VCaP (cell line): ENCODE measurements at regions not wholly inside any gene's neighbourhood (a gene's known extent, or its start where the extent isn't known, plus 50 kb on each side); places are given as distances from the start of the nearest gene placed in this dataset.

Experiments used
- H3K27ac ChIP-seq: fragments of 450-650 bp; 2 replicates; pipeline ENCODE4 v1.5.1; 2017
- TF ChIP-seq, protein P1 (sequence below): fragments of 450-650 bp; conservative IDR thresholded peaks from 2 replicates; pipeline ENCODE4 v1.5.1; 2017; ENCODE audit warnings: mild to moderate bottlenecking, moderate library complexity

DNA sequence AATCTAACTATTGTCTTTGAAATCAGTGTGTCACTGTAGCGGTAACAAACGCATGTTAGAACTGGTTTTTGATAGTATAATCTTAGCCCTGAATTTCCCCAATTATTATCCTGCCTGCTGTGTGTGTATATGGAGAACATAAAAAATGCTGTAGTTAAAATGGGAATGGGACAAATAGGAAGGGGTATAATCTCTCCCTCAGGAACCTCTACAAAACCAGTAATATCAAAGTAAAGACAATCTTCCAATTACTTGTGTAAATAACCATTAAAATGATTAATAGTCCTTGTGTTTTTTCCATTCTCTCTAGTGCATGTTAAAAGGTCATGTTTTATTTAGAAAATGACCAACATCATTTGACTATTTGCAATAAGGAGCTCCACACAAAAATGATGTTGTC is 200.1 kb upstream of the TMTC1 start:
- TF ChIP-seq, protein P1, sequence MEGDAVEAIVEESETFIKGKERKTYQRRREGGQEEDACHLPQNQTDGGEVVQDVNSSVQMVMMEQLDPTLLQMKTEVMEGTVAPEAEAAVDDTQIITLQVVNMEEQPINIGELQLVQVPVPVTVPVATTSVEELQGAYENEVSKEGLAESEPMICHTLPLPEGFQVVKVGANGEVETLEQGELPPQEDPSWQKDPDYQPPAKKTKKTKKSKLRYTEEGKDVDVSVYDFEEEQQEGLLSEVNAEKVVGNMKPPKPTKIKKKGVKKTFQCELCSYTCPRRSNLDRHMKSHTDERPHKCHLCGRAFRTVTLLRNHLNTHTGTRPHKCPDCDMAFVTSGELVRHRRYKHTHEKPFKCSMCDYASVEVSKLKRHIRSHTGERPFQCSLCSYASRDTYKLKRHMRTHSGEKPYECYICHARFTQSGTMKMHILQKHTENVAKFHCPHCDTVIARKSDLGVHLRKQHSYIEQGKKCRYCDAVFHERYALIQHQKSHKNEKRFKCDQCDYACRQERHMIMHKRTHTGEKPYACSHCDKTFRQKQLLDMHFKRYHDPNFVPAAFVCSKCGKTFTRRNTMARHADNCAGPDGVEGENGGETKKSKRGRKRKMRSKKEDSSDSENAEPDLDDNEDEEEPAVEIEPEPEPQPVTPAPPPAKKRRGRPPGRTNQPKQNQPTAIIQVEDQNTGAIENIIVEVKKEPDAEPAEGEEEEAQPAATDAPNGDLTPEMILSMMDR, result no peak
- H3K27ac ChIP-seq, result no peak overlapping the region

DNA sequence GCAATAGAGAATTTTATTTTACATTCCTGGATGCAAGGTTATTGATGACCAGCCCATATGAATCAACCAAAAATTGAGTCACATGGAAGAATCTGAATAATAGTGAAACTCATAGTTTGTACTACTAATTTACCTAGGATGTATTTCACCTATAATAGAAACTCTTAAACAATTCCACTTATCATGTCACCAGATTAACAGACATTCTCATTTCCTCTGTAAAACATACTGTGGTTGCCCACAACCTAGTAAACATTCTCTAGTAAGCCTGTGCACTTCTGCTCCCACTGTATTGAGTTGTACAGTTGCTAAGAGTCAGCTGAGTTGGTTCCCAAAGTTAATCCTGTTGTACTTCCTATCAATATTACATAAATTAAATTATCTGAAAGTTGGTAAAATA is 196.6 kb upstream of the TMTC1 start:
- TF ChIP-seq, protein P1, result no peak
- no peak overlapping the region for H3K27ac ChIP-seq

DNA sequence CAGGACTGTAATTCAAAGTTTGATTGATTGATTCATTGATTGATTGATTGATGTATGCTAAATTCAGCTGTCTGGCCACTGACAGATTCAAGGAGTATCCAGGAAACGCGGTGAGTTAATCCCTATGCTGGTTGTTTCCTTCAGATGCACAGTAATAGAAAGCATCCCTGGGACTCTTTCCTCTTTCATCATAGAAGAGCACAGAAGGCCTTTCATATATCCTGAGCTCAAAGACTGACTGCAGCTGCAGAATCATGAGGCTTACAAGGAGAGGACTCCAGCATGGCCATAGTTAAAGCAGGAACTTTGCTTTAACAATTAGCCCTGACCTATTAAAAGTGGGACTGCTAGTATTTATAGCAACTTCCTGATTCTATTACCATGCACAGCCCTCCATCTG is 187.7 kb upstream of the TMTC1 start:
- TF ChIP-seq, protein P1, result no peak
- H3K27ac ChIP-seq, result no peak overlapping the region

DNA sequence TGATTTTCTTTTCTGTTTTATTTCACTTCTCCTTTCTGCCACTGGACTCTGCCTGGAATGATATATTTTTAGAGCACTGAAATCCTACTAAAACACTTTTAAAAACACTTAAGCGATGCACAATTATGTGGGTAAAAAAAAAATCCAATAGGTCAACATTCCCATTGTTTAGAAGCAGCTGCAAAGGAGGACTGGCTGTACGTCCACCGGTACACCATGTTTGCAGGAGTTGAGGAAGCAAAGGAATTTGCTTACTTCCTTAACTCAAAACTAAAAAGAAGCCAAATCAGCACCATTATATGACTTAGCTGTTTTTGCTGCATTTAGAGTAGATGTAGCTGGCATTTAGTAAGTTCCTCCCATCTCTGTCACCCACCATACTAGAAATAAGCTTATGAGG is 186.8 kb upstream of the TMTC1 start:
- no peak overlapping the region for H3K27ac ChIP-seq
- TF ChIP-seq, protein P1, result no peak

DNA sequence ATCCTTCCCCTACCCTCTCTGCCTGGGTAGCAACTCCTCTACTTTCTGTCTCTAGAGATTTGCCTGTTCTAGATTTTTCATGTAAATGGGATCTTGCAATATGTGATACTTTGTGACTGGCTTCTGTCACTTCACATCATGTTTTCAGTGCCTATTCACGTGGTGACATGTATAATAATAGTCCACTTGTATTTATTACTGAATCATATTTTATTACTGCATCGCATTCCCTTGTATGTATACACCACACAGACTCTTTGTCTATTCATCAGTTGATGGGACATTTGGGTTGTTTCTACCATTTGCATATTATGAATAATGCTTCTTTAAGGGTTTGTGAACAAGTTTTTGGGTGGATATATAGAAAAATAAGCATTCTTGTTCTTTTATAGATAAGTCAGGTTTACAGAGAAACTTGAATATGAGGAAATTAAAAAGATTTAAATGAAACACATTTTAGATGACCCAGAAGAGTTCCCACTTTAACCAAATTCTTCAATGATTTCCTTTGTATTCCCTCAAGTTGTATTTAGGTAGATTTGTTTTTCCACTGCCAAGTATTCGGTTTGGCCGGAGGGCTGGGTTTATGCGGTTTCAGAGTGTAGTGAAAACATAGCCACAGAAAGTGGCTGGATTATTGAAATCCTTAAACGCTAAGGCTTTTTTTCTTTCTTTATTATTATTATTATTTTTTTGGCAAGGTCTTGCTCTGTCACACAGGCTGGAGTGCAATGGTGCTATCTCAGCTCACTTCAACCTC is 178.7 kb upstream of the TMTC1 start:
- TF ChIP-seq, protein P1, result no peak

DNA sequence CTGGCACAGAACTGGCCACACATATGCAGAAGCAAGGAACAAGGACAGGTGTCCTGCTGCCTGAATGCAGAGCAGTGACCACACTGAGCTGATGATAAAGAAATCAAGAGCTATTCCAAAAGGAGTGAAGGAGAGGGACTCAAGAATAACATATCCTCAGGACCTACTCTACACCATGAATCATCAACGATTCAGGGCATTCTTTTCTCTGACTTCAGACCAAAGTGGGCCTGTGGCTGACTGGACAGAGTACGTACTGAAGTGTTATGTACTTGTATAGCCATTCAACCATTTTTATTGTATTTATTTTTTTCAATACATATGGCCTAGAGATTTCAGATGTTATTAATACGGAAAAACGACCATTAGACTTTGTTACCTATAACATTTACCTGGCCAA is 177.5 kb upstream of the TMTC1 start:
- H3K27ac ChIP-seq, result no peak overlapping the region
- TF ChIP-seq, protein P1, result no peak

More for the DNA sequence above, 178.7 kb upstream of the TMTC1 start:
- no peak overlapping the region for H3K27ac ChIP-seq

DNA sequence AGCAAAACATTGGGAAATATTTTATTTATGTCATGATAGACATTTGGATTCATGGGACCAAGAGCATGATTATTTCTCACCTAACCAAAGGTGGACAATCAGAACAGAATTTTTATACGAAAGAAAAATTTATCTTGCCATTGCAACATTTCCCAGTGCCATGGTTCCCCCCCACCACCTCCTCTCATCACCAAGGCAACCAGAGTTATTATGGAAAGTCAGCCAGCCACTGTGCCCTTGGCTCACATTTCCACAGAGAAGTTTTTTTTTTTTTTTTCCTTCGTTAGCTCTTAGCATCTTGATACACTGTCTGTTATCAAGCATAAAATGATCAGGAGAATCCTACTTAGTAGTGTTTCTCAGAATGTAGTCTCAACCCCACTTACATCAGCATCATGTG is 176.4 kb upstream of the TMTC1 start:
- TF ChIP-seq, protein P1, result no peak
- no peak overlapping the region for H3K27ac ChIP-seq
